ENCODE measurements at regions not wholly inside any gene's neighbourhood (a gene's known extent, or its start where the extent isn't known, plus 50 kb on each side); places are given as distances from the start of the nearest gene placed in this dataset.

DNA sequence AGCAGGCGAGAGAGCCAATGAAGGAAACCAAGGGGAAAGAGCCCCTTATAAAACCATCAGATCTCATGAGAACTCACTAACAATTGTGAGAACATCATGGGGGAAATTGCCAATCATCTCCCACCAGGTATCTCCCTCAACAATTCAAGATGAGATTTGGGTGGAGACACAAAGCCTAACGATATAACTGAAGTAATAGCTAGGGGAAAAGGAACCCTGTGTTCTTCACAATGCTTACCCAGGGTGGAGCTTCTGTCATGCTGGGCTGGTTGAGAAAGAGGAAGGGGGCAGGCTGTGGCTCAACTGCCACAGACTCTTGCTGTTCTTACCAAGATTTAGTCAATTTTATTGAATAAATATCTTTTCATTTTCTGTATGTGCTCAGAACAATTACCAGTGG lies 392.1 kb upstream of the HS6ST1 start:
- DNase-seq: no peak

DNA sequence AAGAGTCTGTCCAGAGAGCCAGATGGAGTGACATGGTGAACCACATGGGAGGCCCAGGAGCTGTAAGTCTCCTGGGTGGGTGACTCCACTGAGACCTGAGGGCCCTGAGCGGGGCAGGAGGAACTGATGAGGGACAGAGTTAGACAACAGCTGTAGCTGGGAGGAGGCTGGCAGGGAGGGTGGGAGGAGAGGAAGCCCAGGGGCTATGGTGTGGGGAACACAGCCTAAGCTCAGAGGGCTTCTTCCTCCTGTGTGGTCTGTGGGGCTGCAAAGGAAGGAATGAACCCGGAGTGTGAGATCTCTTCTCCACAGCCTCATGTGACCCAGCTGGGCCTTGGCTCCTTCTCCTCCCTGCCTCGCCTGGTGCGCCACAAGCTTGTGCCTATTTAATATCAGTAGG lies 395.6 kb upstream of the HS6ST1 start:
- DNase-seq: no peak

DNA sequence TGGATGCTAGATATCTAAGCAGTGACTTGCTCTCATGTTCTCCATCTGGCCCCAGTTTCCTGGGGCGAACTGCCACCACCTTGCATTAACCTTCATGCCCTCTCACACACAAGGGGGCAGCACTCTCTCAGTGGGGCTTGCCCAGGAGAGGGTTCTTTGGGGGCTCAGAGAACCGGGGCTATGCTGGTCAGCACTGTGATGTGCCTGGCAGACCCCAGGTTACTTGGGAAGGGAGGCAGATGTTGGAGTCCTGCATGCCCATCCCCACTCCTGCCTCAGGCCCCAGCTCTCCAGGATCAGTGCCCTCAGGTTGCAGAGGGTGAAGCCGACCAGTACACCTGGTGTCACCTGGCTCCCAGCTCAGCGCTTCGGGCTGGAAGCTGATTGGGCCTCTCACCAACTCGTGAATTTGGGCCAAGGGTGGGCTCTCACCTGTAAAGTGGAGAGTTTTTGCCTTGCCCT lies 396.2 kb upstream of the HS6ST1 start:
- no peak for DNase-seq

DNA sequence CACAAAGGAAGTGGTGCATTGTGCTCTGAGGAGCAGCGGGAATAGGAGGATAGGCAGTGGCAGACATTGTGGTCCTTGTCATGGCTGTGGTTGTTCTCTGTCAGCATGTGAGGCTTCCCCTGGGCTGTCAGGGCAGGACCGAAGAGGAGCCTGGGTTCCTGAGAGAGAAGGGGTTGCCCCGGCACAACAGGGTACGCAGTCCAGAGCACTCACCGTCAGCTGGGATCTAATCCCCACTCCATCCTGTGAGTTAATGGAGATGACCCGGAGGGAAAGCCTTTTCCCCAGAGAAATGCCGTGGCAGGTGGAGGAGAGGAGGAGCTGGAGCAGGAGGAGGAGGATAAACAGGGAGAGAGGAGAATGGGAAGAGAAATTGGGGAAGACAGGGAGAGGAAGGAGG lies 396.7 kb upstream of the HS6ST1 start:
- DNase-seq: no peak

DNA sequence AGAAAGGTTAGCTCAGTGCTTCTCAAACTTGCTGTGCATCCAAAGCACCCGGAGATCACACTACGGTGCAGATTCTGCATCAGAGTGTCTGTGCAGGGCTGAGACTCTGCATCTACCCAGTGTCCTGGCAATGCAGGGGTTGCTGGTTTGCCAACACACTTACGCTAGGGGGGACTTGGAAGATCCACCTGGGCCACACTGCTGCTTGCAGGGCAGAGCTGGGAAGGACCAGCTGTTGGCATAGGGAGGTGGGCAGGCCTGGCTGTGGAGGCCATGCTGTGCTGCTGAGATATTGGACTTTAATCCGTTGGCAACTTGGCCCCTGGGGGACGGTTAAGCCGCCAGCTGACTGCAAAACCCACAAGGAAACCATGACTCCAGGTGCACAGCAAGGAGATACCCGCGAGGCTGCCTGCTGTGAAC lies 397.6 kb upstream of the HS6ST1 start:
- no peak for DNase-seq

DNA sequence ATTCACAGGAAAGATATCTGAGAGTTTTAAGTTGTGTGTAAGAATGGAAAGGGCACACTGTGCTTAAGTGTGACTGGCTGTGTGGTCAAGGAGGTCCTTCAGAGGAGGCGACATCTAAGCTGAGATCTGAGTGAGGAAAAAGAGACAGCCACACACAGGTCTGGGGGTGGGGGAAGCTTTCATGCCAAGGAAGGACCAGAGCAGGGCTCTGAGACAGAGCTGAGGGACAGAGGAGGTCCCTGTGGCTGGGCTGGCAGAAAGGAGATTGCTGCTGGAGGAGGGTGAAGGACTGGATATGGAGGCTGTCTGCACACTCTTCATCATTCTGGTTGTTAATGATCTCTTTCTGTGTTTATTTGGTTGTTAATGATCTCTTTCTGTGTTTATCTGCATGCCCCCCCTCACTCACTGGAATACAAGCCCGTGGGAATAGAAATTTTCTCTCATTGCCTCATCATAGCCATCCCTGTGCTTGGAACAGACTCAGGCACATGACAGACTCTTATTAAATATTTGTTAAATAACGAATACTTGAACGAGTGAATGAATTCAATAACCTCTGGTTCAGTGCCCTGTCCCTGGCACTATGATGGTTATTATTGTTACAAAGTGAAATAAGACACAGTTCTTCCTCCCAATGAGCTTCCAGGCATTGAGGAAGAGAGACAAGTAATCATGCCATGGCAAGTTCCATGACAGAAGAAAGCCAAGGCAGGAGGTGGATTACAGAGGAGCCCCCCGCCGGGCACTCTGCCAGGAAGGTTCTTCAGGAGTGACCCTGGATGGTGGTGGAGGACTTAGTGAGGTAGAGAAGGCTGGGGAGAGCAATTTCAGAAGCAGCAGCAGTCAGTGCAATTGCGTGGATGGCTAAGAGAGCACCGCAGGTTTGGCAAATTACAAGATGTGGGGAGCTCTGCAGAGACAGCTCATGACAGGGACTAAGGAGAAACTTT lies 399.4 kb upstream of the HS6ST1 start:
- no peak for DNase-seq

DNA sequence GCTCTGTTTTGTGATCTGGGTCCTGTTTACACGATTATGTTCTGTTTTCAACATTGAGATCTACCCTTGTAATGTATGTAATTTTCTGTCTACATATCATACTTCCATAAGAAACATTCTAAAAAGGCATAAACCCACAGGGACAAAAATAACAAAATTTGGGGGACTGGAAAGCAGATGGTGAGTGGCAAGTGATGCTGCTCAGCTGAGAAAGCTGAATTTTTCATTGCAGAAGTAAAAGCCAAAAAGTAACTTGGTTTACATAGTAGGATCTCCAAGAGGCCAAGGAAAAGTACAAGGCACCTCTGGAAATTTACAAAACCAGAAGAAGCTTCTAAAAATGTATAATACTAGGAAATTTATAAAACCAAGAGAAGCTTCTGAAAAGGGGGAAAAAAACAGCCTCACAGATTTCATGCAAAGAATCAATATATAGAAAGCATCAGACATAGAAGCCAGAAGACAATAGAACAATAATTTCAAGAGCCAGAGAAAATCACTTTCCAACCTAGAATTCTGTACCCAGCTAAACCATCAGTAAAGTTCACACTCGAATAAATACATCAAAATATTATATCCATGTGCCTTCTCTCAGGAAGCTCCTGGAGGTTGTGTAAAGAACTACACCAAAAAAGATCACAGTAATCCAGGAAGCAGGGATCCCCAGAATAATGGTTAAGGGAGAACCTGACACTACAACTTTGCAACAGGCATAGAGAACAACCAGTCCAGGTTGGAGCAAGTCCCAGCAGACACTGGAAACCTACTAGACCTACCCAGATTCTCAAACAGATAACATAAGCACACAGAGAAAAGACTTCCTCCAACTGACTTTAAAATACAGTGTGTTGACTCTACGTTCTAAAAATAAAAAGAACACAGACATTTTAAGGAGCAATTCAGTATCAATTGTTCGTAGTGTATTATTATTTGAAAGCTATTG lies 401.7 kb upstream of the HS6ST1 start:
- DNase-seq: no peak

DNA sequence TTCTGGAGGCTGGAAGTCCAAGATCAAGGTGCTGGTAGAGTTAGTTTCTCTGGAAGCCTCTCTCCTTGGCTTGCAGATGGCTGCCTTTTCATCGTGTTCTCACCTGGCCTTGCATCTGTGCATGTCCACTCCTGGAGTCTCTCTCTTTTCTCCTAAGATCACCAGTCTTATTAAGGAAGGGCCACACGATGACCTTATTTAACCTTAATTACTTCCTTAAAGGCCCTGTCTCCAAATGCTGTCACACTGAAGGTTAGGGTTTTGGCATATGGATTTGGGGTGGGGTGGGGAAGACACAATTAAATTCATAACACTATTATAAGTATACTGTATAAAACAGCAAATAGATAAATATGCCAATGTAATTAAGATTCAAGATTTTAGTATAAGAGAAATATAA lies 402.4 kb upstream of the HS6ST1 start:
- no peak for DNase-seq

DNA sequence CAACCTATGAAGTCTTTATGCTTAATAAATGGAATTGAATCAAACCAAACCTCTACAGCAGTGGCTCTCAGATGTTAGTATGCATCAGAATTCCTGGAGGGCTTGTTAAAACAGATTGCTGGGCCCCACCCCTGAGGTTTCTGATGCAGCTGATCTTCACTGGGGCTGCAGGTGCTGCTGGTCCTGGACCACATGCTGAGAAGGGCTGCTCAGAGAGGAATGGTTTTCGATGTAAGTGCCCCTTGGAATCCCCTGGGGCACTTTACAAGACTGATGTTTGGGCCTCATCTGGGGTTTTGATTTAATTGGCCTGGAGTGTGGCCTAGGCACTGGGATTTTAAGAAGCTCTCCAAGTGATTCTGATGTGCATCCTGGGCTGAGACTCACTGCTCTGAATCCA lies 403.8 kb upstream of the HS6ST1 start:
- DNase-seq: no peak

DNA sequence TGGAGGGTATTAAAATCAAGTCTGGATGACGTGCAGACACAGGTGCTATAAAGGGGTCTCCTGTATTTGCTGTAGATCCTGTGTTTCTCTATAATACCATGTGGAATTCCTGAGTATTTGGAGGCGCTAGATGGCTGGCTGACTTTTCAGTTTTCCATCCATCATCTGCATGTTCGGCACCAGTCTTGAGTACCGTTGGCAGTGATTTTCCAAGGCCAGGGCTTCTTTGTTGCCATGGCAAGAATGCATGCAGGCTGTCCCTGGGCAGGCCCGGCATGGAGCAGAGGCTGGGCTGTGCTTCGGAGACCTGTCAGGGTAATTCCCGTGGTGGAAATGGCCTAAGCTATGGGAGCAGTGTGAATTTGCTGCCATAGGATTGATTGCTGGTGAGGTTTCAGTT lies 405.9 kb upstream of the HS6ST1 start:
- no peak for DNase-seq

DNA sequence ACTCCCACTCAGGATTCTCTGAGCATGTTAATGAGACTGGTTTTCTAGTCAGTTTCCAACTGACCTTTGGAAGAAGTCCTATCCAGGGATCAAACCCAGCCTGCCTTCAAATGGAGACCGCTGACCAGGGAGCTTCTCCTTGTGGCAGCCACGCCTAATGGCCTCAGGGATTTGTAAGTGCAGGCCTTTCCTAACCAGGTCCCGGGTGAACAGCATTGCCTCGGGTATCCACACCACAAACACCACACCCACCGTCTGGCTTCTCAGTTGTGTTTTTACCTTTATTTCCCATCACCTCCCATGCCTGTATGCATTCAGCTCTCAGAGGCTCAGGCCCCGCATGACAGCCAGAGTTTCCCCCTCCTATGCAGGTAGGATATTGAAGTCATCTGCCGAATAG lies 406.3 kb upstream of the HS6ST1 start:
- DNase-seq: no peak

DNA sequence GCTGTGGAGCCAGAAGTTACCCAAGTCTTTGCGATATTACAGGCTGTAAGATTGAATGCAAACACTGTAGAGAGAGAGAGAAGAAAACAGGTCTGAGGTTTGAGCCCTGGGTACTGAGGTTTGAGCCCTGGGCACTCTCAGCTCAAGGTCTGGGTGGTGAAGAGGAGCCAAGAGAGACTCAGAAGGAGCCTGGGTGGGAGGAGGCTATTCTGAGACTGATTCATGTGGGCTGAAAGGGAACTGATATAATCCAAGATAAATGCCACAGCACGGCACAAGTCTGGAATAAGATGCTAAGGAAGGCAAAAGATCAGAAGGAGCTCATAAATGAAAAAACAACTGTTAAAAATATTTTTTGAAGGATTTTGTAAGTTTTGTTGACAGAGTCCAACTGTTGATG lies 407.6 kb upstream of the HS6ST1 start:
- DNase-seq: no peak

DNA sequence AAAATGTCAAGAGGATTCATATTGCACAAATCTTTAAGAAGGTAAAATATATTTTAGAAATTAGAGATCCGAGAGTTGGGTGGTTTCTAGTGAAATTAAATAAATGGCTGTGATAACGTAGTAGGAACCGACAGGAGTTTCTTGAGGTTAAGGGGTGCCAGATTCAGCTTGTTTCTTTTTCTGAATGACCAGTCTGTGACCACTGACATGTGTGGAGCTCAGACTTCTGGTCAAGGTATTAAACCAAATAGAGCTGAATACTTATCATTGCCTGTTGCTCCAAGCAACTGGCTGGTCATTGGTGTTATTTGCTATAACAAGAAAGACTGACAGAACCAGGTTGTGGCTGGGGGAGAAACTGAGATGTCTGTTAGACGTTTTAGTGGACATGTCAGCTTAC lies 408.2 kb upstream of the HS6ST1 start:
- no peak for DNase-seq

DNA sequence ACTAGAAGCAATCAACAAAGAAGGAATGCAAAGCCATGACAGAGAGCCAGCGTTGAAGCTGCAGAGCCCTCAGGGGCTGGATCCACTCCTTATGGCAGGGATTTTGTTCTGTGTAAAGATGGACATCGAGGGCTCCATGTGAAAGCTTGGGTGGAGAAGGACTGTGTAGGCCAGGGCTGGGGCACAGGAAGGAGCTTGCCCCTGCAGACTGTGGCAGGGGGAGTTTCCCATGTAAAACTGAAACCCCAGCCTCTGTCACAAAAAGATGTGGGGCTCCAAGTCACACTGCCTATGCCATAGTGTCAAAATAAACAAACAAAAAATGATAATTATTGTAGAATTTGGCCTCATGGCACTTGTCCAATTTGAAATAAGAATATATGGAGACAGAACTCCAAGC lies 408.7 kb upstream of the HS6ST1 start:
- no peak for DNase-seq

DNA sequence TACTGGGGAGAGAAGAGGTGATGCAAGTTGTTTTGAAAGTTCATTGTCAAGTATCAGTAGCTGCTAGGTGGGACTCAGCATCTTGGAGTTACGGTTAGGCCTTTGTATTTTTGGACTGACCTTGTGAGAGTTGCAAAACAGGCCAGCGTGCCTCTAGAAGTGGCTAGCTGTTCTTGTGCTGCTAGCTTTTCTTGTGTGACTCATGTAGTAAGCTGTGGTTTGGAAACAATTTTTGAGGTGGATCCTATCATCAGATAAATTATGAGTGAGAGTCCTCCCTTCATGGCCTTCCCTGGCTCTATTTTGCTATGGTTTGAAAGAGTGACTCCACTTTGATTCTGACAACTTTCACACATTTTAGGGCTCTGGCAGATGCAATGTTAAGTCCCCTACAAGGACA lies 409.2 kb upstream of the HS6ST1 start:
- DNase-seq: no peak

DNA sequence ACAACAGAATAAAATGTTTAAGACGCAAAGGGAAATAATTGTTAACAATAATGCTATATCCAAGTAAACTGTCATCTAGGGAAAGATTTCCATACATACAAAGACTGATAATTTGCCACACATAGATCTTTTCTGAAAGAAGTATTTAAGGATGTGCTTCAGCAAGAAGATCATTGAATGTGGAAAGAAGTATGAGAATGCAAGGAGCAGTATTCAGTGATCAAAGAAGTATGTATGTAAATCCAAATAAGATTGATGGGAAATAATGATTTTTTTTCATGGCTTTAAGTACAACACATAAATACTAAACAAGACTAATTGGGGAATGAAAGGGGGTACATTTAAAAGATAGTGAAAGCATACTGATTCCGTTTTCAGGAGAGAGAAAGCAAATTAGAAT lies 410.4 kb upstream of the HS6ST1 start:
- no peak for DNase-seq

DNA sequence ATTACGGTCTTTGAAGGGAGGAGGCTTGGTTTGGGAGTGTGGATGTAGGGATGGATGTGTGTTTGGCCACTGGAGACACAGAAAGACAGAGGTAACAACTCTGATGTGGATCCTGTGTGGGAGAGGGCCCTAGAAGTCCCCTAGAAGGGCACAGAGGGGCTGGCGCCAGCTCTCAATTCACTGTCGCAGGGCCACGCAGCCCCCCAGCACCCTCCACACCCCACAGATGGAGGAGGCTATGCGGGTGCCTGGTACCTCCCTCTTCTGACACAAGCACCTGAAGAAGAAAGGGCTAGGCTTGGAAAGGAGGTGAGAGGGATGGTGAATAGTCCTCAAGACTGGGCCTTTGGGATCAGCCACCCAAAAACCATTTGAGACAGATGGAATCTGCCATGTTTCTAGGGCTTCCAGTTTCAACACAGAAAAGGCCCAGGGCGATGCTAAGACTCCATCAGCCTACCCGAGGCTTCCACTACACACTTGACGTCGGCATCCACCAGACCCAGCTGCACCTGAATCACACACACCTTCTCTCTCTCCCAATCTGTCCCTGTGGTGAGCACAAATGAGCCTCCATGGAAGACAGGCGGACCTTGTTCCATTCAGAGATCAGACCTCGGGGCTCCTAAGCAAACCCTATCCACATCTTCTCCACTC lies 413.5 kb upstream of the HS6ST1 start:
- DNase-seq: no peak

DNA sequence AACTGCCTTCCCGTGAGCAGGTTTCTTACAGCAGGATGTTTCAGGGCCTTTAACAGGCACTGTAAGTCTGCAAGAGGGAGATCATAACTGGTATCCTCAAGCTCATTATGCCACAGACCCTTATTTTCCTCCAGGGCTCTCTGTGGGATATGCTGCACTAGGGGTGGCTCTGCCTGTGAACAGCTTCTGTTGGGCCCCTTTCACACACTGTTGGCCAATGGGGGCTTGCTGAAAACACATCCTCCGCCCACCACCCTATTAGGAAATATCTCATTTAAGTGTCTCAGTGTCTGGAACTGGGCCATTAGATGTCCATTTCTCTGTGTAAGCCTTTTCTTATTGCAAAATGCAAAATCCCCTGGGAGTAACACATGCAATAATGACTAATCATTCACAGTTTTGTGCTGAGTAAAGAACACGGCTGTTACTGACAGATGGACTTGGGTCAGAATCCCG lies 414.3 kb upstream of the HS6ST1 start:
- DNase-seq: no peak

DNA sequence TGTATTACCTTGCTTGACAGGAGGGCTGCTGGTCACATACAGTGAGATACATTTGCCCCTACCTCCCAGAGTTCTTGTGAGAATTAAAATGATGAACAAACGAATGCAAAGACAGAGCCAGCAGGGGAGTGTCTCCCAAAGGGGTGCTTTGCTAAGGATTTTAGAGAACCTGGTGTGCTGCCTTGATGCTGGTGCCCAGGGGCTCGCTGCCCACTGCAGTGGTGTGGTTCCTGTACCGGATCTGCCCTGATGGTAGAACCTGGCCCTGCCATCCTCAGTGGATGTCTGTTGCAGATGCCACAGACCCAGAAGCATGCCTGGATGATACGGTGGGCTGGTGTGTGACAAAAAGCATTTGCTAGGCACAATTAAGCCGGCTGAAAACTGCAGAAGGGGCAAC lies 414.8 kb upstream of the HS6ST1 start:
- no peak for DNase-seq

DNA sequence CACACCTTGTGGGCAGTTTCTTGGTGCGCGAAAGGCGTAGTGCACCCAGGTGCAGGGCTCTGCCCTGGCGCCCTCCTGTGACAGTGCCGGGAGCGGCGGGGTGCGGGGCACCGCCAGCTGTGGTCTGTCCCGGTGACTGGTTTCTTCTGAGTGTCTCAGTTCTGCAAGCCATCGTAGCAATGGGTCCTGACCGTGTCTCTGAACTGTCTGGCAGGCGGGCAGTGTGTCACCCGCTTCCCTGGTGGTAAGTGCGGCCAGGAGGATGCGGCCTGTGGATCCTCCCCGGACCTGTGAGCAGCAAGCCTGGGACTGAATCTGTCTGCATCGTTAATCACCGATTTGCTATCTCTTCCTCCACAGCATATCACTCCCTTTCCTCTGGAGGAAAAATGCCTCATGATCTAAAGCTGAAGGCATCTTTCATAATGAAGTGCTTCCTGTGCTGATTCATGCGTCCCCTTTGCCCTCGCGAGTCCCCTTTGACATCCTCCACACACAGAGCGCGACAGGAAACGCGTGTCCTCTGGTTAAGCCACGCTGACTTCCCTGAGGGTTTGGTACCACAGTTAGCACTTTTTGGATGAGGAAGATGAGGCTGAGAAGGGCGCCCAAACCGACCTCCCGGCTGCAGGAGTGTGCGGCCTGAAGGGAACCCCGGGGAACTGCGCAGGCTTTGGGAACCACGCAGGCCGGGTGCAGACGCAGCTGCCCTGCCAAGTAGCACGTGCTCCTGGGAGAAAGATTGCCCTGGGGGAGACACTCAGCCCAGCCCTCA lies 416.0 kb upstream of the HS6ST1 start:
- no peak for DNase-seq

DNA sequence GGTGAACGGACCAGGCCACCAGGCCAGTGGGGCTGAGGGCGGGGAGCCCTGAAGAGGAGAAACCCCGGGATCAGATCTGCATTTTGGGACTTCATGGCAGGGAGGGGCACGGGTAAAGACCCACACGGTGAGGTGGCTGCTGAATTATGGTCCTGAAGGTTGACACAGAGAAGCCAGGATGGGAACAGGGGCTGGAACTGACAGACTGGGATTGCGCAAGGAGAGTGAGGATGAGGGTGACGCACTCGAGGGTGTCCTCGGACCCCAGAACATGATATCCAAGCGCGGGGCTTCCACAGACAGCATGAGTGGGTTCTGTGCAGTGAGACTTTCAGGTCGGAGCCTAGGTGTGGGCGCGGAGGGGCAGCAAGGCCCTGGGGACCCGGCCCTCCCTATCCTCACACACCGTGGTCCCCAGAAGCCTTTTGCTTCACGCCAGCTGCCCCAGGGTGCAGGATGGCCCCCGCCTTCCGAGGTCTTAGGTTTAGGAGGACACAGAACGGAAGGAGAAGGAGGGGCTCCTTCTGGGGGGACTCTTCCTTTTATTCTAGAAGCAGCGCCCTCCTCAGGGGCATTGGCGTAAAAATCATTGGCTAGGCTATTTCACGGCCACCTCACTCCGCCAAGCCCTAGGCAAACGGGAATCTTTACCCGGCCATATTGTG lies 416.8 kb upstream of the HS6ST1 start:
- DNase-seq: no peak
